GM19240 (cell line): ENCODE measurements at regions not wholly inside any gene's neighbourhood (a gene's known extent, or its start where the extent isn't known, plus 50 kb on each side); places are given as distances from the start of the nearest gene placed in this dataset.

Experiments
- DNase-seq: peaks from one replicate; pipeline ENCODE4 v3.0.0; 2011; ENCODE audit warnings: low spot score; ENCODE audit not compliant: insufficient read length

GRCh38 chr15:31733424-31733823, 296.9 kb upstream of the CHRNA7 start:
- no peak for DNase-seq

- no peak for DNase-seq
Observed at GRCh38 chr15:31740203-31740602, 290.1 kb upstream of the CHRNA7 start.

GRCh38 chr15:31745841-31746240, 284.5 kb upstream of the CHRNA7 start:
- no peak for DNase-seq

- DNase-seq, result no peak
Observed at GRCh38 chr15:31752065-31752762, 278.1 kb upstream of the CHRNA7 start.

GRCh38 chr15:31752905-31753304, 277.4 kb upstream of the CHRNA7 start:
- DNase-seq, result no peak

GRCh38 chr15:31758126-31758525, 272.2 kb upstream of the CHRNA7 start:
- DNase-seq, result no peak

- DNase-seq, result no peak
Observed at GRCh38 chr15:31768055-31768454, 262.3 kb upstream of the CHRNA7 start.

GRCh38 chr15:31774045-31774444, 256.3 kb upstream of the CHRNA7 start:
- DNase-seq, result no peak

- no peak for DNase-seq
Observed at GRCh38 chr15:31776039-31776438, 254.3 kb upstream of the CHRNA7 start.

- no peak for DNase-seq
Observed at GRCh38 chr15:31781261-31781660, 249.1 kb upstream of the CHRNA7 start.

- no peak for DNase-seq
Observed at GRCh38 chr15:31782016-31782783, 248.1 kb upstream of the CHRNA7 start.

- no peak for DNase-seq
Observed at GRCh38 chr15:31782951-31783350, 247.4 kb upstream of the CHRNA7 start.

- DNase-seq, result no peak
Observed at GRCh38 chr15:31786360-31786759, 244.0 kb upstream of the CHRNA7 start.

GRCh38 chr15:31788104-31788503, 242.2 kb upstream of the CHRNA7 start:
- DNase-seq, result no peak

- no peak for DNase-seq
Observed at GRCh38 chr15:31792611-31793199, 237.6 kb upstream of the CHRNA7 start.

GRCh38 chr15:31799319-31799714, 231.0 kb upstream of the CHRNA7 start:
- DNase-seq, result no peak

- DNase-seq, result no peak
Observed at GRCh38 chr15:31799715-31800321, 230.5 kb upstream of the CHRNA7 start.

- no peak for DNase-seq
Observed at GRCh38 chr15:31801152-31801551, 229.2 kb upstream of the CHRNA7 start.

GRCh38 chr15:31802761-31803160, 227.6 kb upstream of the CHRNA7 start:
- no peak for DNase-seq

GRCh38 chr15:31803388-31803884, 226.9 kb upstream of the CHRNA7 start:
- DNase-seq, result no peak

GRCh38 chr15:31805090-31805662, 225.1 kb upstream of the CHRNA7 start:
- no peak for DNase-seq

- no peak for DNase-seq
Observed at GRCh38 chr15:31806106-31806505, 224.2 kb upstream of the CHRNA7 start.
